Uterus (tissue), 2 donors: ENCODE measurements at regions not wholly inside any gene's neighbourhood (a gene's known extent, or its start where the extent isn't known, plus 50 kb on each side); places are given as distances from the start of the nearest gene placed in this dataset.

Source experiments
- POLR2A ChIP-seq, 2 donors: fragments of 450-650 bp; IDR thresholded peaks; one replicate each; pipeline ENCODE4 v1.6.1; 2016; ENCODE audit warnings: antibody characterized with exemption in 2 of 2, mild to moderate bottlenecking in 1 of 2, moderate library complexity in 1 of 2
- TF ChIP-seq, protein P1 (sequence below), 4 experiments: fragments of 200-600 bp in 2 of 4; fragments of 450-650 bp in 2 of 4; sonication (generic) in 2 of 4; IDR thresholded peaks; one replicate each; pipeline ENCODE4 v1.5.1; 2016 to 2019; ENCODE audit warnings: antibody characterized with exemption in 4 of 4, mild to moderate bottlenecking in 2 of 4, moderate library complexity in 1 of 4

DNA sequence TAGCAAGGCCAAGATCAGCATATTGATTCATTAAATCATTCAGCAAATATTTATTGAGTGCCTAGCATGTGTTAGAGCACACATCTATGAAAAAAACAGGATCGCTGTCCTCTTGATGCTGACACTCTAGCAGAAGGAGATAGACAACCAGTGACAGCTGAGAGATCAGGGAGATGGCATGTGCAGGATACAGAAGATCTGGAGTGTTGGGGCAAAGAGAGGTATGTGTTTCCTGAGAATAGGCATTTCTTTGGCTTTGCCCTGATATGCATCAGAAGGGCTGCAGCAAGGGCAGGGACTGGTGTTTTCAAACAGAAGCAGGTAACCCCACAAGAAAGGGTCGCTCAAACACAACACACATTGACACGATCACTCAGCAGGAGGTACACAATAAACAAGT is 423.4 kb downstream of the FOXO1 start:
- TF ChIP-seq, protein P1, sequence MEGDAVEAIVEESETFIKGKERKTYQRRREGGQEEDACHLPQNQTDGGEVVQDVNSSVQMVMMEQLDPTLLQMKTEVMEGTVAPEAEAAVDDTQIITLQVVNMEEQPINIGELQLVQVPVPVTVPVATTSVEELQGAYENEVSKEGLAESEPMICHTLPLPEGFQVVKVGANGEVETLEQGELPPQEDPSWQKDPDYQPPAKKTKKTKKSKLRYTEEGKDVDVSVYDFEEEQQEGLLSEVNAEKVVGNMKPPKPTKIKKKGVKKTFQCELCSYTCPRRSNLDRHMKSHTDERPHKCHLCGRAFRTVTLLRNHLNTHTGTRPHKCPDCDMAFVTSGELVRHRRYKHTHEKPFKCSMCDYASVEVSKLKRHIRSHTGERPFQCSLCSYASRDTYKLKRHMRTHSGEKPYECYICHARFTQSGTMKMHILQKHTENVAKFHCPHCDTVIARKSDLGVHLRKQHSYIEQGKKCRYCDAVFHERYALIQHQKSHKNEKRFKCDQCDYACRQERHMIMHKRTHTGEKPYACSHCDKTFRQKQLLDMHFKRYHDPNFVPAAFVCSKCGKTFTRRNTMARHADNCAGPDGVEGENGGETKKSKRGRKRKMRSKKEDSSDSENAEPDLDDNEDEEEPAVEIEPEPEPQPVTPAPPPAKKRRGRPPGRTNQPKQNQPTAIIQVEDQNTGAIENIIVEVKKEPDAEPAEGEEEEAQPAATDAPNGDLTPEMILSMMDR (IDR thresholded peaks at IDR 0.05) = no peak
- TF ChIP-seq POLR2A (IDR thresholded peaks at IDR 0.05) = no peak
